Hypothalamus (tissue), 51 donors: ENCODE measurements at regions not wholly inside any gene's neighbourhood (a gene's known extent, or its start where the extent isn't known, plus 50 kb on each side); places are given as distances from the start of the nearest gene placed in this dataset.

ENCODE experiments used
- DNase-seq, 51 donors: peaks; one replicate each; lab custom pipeline; 2025; lab: John Stamatoyannopoulos, UW

DNA sequence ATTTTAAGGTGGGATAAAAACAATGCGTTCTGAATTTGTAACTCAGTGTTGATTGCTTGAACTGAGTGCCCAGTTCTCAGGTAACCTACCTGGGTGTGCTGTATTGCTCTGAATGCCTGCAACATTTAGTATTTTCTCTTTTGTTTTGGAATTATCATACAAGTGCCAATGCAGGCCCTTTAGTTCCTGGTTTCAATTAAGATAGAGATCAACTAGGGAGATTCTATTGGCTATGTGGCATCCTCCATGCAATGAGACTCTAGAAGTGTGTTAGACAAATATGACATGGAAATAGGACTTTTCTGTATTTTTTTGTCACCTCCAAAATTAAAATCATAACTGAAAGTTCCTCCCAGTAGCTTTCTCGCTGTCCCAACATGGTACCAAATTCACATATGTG lies 438.7 kb upstream of the IGFBP7 start:
- DNase-seq = no peak

DNA sequence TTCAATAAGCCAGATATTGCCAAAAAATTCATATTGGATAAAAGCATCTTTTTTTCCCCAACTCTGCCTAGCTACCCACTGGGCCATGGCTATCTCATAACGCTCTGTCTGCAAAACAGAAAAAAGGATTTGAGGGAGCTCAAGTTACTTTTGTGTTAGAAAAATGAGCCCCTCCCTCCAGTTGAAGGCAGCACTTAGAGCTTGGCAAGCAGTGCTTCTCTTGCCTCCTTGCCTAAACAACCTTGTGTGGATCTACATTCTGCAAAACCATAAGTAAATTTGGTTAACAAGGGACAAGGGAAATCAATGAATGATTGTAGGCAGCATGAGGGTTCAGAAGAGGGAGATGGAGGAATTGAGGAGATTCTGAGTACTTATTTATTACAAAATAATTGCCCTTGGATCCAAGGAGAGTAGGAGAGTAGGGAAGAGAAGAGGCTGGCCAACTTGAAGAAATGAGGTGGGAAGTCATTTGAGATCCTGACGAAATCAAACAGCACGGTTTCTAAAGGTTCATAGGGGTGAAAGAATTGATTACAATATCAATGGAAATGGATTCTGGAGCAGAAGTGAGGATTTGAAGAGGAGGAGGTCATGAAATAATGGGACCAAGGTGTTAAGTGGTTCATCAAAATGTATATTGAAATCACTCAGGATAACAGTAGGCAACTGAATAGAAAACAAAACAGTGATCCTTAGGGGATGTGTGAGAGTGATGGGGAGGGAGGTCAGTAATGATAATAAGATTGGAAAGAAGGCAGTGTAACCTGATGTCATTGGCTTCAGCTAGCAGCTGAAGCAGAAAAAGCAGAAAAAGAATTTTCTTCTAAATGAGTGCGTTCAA lies 434.8 kb upstream of the IGFBP7 start:
- no peak for DNase-seq

DNA sequence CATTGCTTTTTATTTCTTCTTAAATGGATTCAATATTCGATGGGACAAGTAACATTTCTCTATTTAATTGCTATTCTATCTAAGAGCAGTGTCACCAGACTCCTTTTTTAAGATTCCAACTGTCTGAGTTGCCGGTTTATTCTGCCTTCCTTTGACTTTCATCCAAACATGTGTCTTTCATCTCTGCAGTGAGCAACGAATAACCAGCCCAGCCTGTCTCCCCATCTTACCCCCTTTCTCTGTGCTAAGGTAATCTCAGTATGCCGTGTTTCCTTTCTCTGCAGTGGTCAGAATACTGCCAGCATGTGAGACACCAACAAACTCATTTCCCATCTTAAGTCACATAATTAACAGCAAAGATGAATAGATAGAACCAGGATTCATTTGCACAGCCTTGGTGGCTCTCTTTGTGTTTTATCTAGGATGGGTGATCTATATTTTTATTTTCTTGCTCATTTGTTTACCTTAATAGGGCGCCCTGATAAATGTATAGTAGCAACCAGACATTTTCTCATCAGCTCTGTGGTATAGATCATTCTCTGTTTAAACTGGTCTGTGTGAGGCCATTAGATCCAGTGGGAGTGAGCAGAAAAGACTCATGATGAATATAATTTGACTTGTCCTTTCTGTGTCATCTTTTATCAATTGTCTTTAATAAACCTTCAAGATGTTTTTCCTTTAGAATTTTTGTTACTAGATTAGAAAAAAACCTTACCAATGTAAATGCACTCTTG lies 394.8 kb upstream of the IGFBP7 start:
- no peak for DNase-seq

DNA sequence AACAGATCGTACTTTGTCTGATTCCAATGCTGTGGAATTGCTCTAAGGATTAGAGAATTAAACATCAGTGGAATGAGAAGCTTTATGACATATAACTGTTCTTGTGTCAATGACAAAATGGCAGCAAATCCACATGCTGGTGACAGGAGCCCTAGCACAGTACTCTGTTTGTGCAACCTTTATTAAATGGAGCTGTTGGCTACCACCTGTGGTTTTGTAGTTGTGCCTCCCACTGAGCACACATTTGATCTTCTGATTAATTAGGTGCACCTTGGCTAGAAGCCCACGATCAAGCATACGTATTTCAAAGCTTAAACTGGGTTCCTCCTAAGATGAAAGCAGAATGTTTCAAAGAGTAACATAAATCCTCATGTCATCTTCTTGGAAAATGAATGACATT lies 394.0 kb upstream of the IGFBP7 start:
- no peak for DNase-seq

GRCh38 chr4:57501720-57502119 lies 391.5 kb upstream of the IGFBP7 start:
- peak in 3 of 51 donors; percentile 3 to 30 (median 11) for DNase-seq

GRCh38 chr4:57499786-57500185 lies 389.6 kb upstream of the IGFBP7 start:
- DNase-seq = no peak

- no peak for DNase-seq
Measured at GRCh38 chr4:57498251-57498650, 388.1 kb upstream of the IGFBP7 start.

GRCh38 chr4:57496697-57497471 lies 386.7 kb upstream of the IGFBP7 start:
- no peak for DNase-seq

- no peak for DNase-seq
Measured at GRCh38 chr4:57494821-57495220, 384.6 kb upstream of the IGFBP7 start.

- no peak for DNase-seq
Measured at GRCh38 chr4:57492251-57492878, 382.2 kb upstream of the IGFBP7 start.

DNA sequence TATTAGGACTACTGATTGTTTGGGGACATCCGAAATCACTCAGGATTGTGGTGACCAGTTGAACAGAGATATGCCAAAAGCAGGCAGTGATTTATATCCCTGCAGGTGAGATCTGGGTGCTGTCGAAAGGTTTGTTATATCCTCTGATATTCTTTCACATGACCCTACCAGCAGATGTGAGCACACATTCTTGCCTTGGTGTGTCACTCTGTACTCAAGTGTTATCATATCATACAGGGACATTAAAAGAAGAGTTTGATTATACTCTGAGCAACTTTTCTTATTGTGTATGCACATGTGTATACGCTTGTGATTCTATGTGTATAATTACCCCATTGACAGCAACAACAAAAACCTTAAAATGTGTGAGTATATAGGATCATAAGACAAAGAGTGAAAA lies 381.2 kb upstream of the IGFBP7 start:
- DNase-seq = no peak

DNA sequence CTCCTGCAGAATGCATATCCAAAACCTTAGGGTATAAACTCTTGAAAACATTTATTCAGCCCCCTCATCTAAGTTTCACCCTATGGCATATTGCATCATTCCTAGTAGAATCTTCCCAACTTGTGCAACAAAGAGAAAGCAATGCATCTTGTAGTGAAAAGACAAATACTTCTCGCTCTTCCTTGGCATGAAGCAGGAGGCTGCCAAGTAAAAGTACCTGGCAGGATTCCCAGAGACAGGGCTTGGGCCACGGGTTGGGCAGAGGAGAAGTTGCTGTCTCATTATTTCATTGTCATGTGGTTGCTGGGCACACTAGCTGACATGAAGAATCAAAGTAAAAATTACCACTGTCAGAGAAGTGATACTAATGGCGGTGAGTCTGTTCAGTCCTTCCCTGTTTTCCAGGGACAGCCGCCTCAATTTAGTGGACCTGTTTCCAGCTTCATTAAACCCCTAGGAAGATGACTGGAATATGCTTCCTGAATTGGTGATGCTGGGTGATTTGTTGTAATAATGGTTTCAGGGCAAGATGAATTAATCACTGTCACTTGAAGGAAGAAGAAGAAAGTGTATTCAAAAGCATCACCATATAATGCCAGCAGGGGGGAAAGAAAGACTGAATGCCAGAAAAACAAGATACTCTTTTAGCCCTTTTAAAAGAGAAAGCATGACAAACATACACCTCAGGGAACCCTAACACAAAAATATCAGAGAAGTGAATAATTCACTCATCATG lies 380.5 kb upstream of the IGFBP7 start:
- DNase-seq = peak in 2 of 51 donors; percentile 1 to 7

DNA sequence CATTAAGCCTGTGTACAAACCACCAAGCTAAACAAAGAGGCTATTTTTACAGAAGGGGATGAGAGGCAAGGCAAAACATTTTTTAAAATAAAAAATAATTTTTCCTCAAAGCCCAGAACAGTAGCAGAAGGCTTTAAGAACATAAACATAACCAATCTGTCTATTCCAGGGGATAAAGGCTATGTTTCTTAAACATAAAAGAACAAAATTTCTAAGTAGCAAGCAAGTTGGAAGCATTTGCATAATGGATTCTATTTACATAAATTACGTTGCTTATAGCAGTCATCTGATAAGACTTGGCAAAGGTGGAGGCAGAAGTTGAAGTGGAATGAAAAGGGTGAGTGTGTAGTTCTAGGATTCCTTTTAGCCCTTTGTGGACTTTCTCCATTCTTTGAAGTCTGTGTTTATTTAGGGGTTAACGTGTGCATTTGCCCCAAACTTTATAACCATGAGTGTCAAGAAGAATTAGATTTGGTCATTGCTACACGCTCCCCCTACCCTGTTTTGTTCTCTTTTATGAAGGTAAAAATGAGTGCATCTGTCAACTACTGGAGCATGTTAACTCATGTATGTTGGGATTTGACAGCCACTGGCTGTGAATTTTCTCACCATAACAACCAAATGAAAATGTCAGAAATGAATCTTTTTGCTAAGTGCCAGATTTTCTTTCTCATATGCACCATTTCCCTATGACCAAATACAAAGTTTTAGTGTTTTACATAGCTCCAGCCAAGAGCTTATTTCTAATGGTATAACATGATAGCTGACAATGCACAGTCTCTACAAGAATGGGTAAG lies 378.4 kb upstream of the IGFBP7 start:
- DNase-seq = no peak

- DNase-seq = no peak
Measured at GRCh38 chr4:57475424-57475823, 365.2 kb upstream of the IGFBP7 start.

GRCh38 chr4:57465321-57466056 lies 355.3 kb upstream of the IGFBP7 start:
- DNase-seq = no peak

DNA sequence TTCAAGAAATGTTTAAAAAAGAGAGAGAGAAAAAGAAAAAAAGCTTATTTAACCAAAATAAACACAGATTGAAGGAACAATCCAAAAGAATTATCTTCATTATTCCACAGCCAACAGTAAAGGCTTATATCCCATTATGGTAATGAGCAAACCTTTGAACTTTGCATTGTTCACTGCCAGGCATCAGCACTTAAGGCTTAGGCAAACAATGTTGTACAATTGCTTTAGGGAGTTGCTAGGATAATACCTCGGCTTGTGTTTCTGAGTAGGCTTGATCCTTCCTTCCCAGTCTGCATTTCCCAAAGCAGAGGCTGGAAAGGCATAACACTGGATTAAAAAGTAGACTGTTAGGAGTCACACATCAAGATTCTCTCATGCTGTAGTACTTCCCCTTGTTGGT lies 352.7 kb upstream of the IGFBP7 start:
- no peak for DNase-seq

DNA sequence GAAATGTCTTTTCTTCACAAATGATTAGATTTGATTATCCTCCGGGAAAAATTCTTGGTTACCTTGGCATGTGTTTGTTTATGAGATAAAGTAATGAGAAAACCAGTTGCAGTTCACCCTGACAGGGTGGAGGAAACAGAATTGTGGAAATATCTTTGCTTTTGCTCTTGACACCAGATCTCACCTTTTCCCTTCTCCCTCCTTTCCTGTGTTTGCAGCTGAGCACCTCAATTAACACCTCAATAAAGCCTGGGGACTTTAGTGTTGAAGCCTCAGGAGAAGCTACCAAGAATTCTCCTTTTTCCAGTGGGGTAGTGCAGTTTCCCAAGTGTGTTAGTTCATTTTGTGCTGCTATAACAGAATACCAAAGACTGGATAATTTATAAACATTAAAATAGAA lies 350.8 kb upstream of the IGFBP7 start:
- DNase-seq = no peak

DNA sequence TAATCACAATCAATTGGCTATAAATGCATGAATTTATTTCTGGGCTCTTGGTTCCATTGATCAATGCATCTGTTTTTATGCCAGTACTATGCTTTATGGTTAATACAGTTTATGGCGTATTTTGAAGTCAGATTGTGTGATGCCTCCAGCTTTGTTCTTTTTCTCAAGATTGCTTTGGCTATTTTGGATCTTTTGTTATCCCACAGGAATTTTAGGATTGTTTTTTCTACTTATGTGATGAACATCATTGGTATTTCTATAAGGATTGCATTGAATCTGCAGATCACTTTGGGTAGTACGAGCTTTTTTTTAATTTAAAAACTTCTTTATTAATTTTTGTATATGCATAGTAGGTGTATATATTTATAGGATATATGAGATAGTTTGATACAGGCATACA lies 338.7 kb upstream of the IGFBP7 start:
- no peak for DNase-seq

DNA sequence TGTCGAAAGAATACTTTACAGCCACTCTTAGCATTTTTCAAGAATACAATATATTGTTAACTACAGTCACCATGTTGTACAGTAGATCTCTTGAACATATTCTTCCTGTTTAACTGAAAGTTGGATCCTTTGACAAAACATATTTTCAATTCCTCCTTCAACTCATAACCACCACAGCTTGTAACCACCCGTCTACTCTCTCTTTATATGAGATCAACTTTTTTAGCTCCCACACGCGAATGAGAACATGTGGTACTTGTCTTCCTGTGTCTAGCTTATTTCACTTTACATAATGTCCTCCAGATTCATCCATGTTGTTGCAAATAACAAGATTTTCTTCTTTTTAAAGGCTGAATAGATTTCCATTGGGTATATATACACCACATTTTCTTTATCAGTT lies 338.3 kb upstream of the IGFBP7 start:
- no peak for DNase-seq
